Islet precursor cell (in vitro differentiated cells): ENCODE measurements at regions not wholly inside any gene's neighbourhood (a gene's known extent, or its start where the extent isn't known, plus 50 kb on each side); places are given as distances from the start of the nearest gene placed in this dataset.

ENCODE experiments used
- DNase-seq: peaks from one replicate; pipeline ENCODE4 v3.0.0-alpha.2; 2018

GRCh38 chr5:176711883-176712282, 64.6 kb downstream of the TSPAN17 start:
- DNase-seq, result no peak

- DNase-seq, result no peak
Observed at GRCh38 chr5:176712546-176713304, 65.4 kb downstream of the TSPAN17 start.

- DNase-seq, result no peak
Observed at GRCh38 chr5:176713409-176713808, 66.1 kb downstream of the TSPAN17 start.

- DNase-seq, result no peak
Observed at GRCh38 chr5:176714067-176714466, 66.8 kb downstream of the TSPAN17 start.

GRCh38 chr5:176716320-176716719, 69.0 kb downstream of the TSPAN17 start:
- no peak for DNase-seq

- DNase-seq, result no peak
Observed at GRCh38 chr5:176719113-176719739, 71.9 kb downstream of the TSPAN17 start.

GRCh38 chr5:176721509-176721908, 74.2 kb downstream of the TSPAN17 start:
- DNase-seq, result no peak

GRCh38 chr5:176722757-176723156, 75.5 kb downstream of the TSPAN17 start:
- DNase-seq, result no peak

GRCh38 chr5:176723440-176723839, 76.2 kb downstream of the TSPAN17 start:
- no peak for DNase-seq

GRCh38 chr5:176724472-176724871, 77.2 kb downstream of the TSPAN17 start:
- no peak for DNase-seq

GRCh38 chr5:176725521-176726280, 78.4 kb downstream of the TSPAN17 start:
- no peak for DNase-seq

GRCh38 chr5:176726746-176727527, 79.7 kb downstream of the TSPAN17 start:
- DNase-seq, result no peak

- no peak for DNase-seq
Observed at GRCh38 chr5:176727528-176727900, 80.2 kb downstream of the TSPAN17 start.

GRCh38 chr5:176727983-176728675, 80.8 kb downstream of the TSPAN17 start:
- no peak for DNase-seq

- DNase-seq, result no peak
Observed at GRCh38 chr5:176728831-176729251, 81.5 kb upstream of the UNC5A start.

- DNase-seq, result no peak
Observed at GRCh38 chr5:176730815-176731475, 79.4 kb upstream of the UNC5A start.

GRCh38 chr5:176731506-176732160, 78.7 kb upstream of the UNC5A start:
- no peak for DNase-seq

GRCh38 chr5:176732306-176732705, 78.1 kb upstream of the UNC5A start:
- peak; percentile 41 for DNase-seq

GRCh38 chr5:176732736-176733405, 77.5 kb upstream of the UNC5A start:
- peak; percentile 42 for DNase-seq

GRCh38 chr5:176733406-176734262, 76.7 kb upstream of the UNC5A start:
- peak; percentile 50 for DNase-seq
